HuH-7.5 (cell line): ENCODE measurements at regions not wholly inside any gene's neighbourhood (a gene's known extent, or its start where the extent isn't known, plus 50 kb on each side); places are given as distances from the start of the nearest gene placed in this dataset.

Experiments used
- DNase-seq: peaks from one replicate; pipeline ENCODE4 v3.0.0; 2011; ENCODE audit warnings: low spot score

DNA sequence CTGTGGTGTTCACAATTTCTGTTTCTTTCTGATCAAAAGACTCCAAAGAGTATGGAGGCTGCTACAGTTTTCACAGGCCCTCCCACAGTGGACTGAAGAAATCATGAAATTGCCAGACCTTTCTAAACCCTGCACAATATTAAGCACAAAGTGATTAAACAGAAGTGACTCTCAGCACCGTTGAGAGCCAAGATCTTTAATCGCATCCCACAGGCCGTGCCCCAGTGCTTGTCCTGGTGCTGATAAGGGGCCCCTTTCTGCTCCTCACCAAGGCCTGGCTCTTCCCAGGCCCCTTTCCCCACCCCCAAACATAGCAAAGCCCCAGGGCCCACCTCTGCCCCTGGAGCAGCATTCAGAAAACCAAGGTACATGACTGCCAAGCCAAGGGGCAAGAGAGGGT lies 57.4 kb upstream of the BMAL1 start:
- DNase-seq = no peak

GRCh38 chr11:13221722-13222121 lies 55.9 kb upstream of the BMAL1 start:
- DNase-seq = no peak

DNA sequence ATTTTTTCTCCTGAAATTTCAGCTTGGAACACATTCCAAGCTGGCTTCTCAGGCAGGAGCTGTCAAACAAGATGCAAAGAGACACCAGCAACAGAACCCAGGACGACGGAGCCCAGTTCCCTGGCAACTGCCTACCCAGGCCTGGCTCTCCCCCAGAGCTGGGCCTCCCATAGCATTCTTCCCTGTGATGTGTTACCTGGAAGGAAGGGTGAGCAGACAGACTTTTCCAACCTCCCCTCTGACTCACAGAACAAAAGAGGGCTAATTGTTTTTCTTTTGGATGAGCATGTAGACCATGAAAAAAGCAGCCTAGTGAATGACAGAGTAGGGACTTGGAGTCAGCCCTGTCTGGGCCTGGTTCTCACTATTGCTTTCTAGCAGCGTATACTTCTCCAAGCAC lies 55.3 kb upstream of the BMAL1 start:
- DNase-seq = no peak

DNA sequence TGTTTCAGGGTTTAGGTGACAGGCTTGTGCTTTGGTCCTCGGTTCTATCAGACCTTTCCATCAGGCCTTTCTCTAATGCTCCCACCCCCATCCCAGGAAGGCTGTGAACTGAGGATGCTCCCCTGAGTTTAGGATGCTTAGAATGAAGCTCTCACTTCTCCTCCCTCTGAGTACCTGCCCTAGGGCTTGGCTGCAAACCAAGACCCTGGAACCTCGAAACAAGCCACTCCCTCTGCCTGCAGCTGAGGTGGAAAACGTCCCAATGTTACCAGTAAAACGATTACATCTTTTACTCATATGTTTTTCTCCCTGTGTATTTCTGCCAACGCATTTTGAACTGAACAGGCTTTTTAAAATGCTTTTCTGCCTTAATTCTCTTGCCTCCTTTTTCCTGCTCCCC lies 54.5 kb upstream of the BMAL1 start:
- no peak for DNase-seq

GRCh38 chr11:13224324-13224723 lies 53.3 kb upstream of the BMAL1 start:
- no peak for DNase-seq

GRCh38 chr11:13225038-13226001 lies 52.3 kb upstream of the BMAL1 start:
- no peak for DNase-seq

- DNase-seq = no peak
Measured at GRCh38 chr11:13227676-13228255, 49.8 kb upstream of the BMAL1 start.
